ENCODE measurements at regions not wholly inside any gene's neighbourhood (a gene's known extent, or its start where the extent isn't known, plus 50 kb on each side); places are given as distances from the start of the nearest gene placed in this dataset.

GRCh38 chr12:34389378-34390170, 367.3 kb downstream of the ALG10 start:
- no peak for TF ChIP-seq CTCF (IDR thresholded peaks at IDR 0.05)
- TF ChIP-seq EZH2 (IDR thresholded peaks at IDR 0.05), result no peak
- TF ChIP-seq EZH2phosphoT487 (IDR thresholded peaks at IDR 0.05), result no peak
